NCI-H524 (cell line): ENCODE measurements at regions not wholly inside any gene's neighbourhood (a gene's known extent, or its start where the extent isn't known, plus 50 kb on each side); places are given as distances from the start of the nearest gene placed in this dataset.
A peak's percentile ranks its signal among the peaks of the same experiment; 100 is the strongest.

Experiments
- DNase-seq, 2 experiments: peaks; one replicate each; lab custom pipeline; 2025; lab: John Stamatoyannopoulos, UW

- no peak for DNase-seq
Measured at GRCh38 chr12:78697817-78698415, 166.7 kb upstream of the SYT1 start.

- no peak for DNase-seq
Measured at GRCh38 chr12:78698747-78699146, 165.8 kb upstream of the SYT1 start.

GRCh38 chr12:78700565-78700964 is 164.0 kb upstream of the SYT1 start:
- no peak for DNase-seq

GRCh38 chr12:78703820-78704525 is 160.6 kb upstream of the SYT1 start:
- no peak for DNase-seq

- no peak for DNase-seq
Measured at GRCh38 chr12:78711954-78712353, 152.6 kb upstream of the SYT1 start.

- DNase-seq = no peak
Measured at GRCh38 chr12:78712834-78713481, 151.6 kb upstream of the SYT1 start.

- DNase-seq = no peak
Measured at GRCh38 chr12:78719721-78720120, 144.9 kb upstream of the SYT1 start.

- DNase-seq = no peak
Measured at GRCh38 chr12:78721906-78722305, 142.7 kb upstream of the SYT1 start.

GRCh38 chr12:78725033-78725432 is 139.5 kb upstream of the SYT1 start:
- no peak for DNase-seq

- DNase-seq = no peak
Measured at GRCh38 chr12:78725951-78726580, 138.5 kb upstream of the SYT1 start.

- no peak for DNase-seq
Measured at GRCh38 chr12:78726854-78727253, 137.7 kb upstream of the SYT1 start.

- no peak for DNase-seq
Measured at GRCh38 chr12:78732481-78732880, 132.1 kb upstream of the SYT1 start.

GRCh38 chr12:78739653-78740052 is 124.9 kb upstream of the SYT1 start:
- DNase-seq = no peak

GRCh38 chr12:78746001-78746400 is 118.6 kb upstream of the SYT1 start:
- DNase-seq = no peak

- DNase-seq = no peak
Measured at GRCh38 chr12:78753058-78753457, 111.5 kb upstream of the SYT1 start.

- DNase-seq = no peak
Measured at GRCh38 chr12:78756936-78757335, 107.6 kb upstream of the SYT1 start.

- peak in 1 of 2 experiments; percentile 1 for DNase-seq
Measured at GRCh38 chr12:78759367-78759766, 105.2 kb upstream of the SYT1 start.

GRCh38 chr12:78760906-78761305 is 103.7 kb upstream of the SYT1 start:
- DNase-seq = no peak

- DNase-seq = no peak
Measured at GRCh38 chr12:78764913-78765312, 99.7 kb upstream of the SYT1 start.

GRCh38 chr12:78767264-78767981 is 97.2 kb upstream of the SYT1 start:
- no peak for DNase-seq

GRCh38 chr12:78778339-78778738 is 86.2 kb upstream of the SYT1 start:
- no peak for DNase-seq

GRCh38 chr12:78787576-78787975 is 77.0 kb upstream of the SYT1 start:
- no peak for DNase-seq
